Right lobe of liver (tissue), 4 donors: ENCODE measurements at regions not wholly inside any gene's neighbourhood (a gene's known extent, or its start where the extent isn't known, plus 50 kb on each side); places are given as distances from the start of the nearest gene placed in this dataset.

Experiments used
- POLR2A ChIP-seq: fragments of 450-650 bp; IDR thresholded peaks from one replicate; pipeline ENCODE4 v1.6.1; 2017; ENCODE audit warnings: antibody characterized with exemption, mild to moderate bottlenecking
- TF ChIP-seq, protein P1 (sequence below), 4 donors: fragments of 200-600 bp in 3 of 4; fragments of 450-650 bp in 1 of 4; IDR thresholded peaks; one replicate each; pipeline versions ENCODE4 v1.5.1 to v1.8.0; 2016 to 2022; ENCODE audit warnings: antibody characterized with exemption in 4 of 4, mild to moderate bottlenecking in 2 of 4
- donor health status: DM: no; HTN: no; CAD: no.
- donor health status: DM: no; HTN: no; CAD: no.
- donor health status: DM: no; HTN: yes; CAD: no.

DNA sequence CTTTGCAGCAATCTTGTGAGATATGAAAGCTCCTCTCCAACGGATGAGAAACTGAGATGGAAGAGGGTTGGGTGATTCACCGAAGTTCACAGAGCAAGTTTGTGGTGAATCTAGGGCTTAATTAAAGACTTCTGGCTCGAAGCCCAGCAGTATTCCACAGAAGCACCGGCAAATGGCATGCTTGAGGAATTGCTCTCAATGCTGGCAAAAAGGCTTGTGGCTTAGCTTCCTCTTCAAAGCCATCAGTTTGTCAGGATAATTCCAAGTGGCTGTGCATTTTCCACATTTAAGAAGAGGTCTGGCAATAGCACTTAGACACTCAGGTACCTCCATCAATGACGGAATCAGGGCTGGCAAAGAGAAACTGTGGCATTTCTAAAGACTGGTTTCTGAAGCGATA is 98.7 kb upstream of the SLC66A3 start:
- no peak for TF ChIP-seq POLR2A
- TF ChIP-seq, protein P1, sequence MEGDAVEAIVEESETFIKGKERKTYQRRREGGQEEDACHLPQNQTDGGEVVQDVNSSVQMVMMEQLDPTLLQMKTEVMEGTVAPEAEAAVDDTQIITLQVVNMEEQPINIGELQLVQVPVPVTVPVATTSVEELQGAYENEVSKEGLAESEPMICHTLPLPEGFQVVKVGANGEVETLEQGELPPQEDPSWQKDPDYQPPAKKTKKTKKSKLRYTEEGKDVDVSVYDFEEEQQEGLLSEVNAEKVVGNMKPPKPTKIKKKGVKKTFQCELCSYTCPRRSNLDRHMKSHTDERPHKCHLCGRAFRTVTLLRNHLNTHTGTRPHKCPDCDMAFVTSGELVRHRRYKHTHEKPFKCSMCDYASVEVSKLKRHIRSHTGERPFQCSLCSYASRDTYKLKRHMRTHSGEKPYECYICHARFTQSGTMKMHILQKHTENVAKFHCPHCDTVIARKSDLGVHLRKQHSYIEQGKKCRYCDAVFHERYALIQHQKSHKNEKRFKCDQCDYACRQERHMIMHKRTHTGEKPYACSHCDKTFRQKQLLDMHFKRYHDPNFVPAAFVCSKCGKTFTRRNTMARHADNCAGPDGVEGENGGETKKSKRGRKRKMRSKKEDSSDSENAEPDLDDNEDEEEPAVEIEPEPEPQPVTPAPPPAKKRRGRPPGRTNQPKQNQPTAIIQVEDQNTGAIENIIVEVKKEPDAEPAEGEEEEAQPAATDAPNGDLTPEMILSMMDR (IDR thresholded peaks at IDR 0.05), result no peak
